Epithelial cell of proximal tubule (primary cell): ENCODE measurements at regions not wholly inside any gene's neighbourhood (a gene's known extent, or its start where the extent isn't known, plus 50 kb on each side); places are given as distances from the start of the nearest gene placed in this dataset.

Experiments used
- DNase-seq: peaks from one replicate; pipeline ENCODE4 v3.0.0-alpha.2; 2011; ENCODE audit warnings: low read depth
- H3K4me3 ChIP-seq: 2 replicates; pipeline ENCODE4 v1.5.1; 2011; ENCODE audit warnings: low read depth, mild to moderate bottlenecking, low read length
- CTCF ChIP-seq: conservative IDR thresholded peaks from 2 replicates; pipeline ENCODE4 v1.5.1; 2012; ENCODE audit warnings: low read depth, mild to moderate bottlenecking, low read length

GRCh38 chr12:115439008-115439601 is 755.1 kb upstream of the TBX3 start:
- DNase-seq: no peak
- H3K4me3 ChIP-seq: no peak overlapping the region
- TF ChIP-seq CTCF: no peak

- TF ChIP-seq CTCF: no peak
- no peak for DNase-seq
- H3K4me3 ChIP-seq: no peak overlapping the region
Observed at GRCh38 chr12:115438314-115438713, 754.3 kb upstream of the TBX3 start.

GRCh38 chr12:115437061-115437567 is 753.1 kb upstream of the TBX3 start:
- DNase-seq: no peak
- TF ChIP-seq CTCF: no peak
- H3K4me3 ChIP-seq: no peak overlapping the region

- no peak for DNase-seq
- H3K4me3 ChIP-seq: no peak overlapping the region
- no peak for TF ChIP-seq CTCF
Observed at GRCh38 chr12:115433014-115433634, 749.1 kb upstream of the TBX3 start.

- H3K4me3 ChIP-seq: no peak overlapping the region
- TF ChIP-seq CTCF: no peak
- no peak for DNase-seq
Observed at GRCh38 chr12:115430636-115431035, 746.7 kb upstream of the TBX3 start.

- H3K4me3 ChIP-seq: no peak overlapping the region
- TF ChIP-seq CTCF: no peak
- no peak for DNase-seq
Observed at GRCh38 chr12:115426732-115427131, 742.8 kb upstream of the TBX3 start.

GRCh38 chr12:115424003-115424402 is 740.0 kb upstream of the TBX3 start:
- TF ChIP-seq CTCF: no peak
- no peak for DNase-seq
- H3K4me3 ChIP-seq: no peak overlapping the region
